Smooth muscle cell (in vitro differentiated cells): ENCODE measurements at regions not wholly inside any gene's neighbourhood (a gene's known extent, or its start where the extent isn't known, plus 50 kb on each side); places are given as distances from the start of the nearest gene placed in this dataset.

Experiments used
- DNase-seq: peaks from one replicate; lab custom pipeline; 2025; ENCODE audit not compliant: unreplicated experiment; lab: John Stamatoyannopoulos, UW
- H2AFZ ChIP-seq: fragments of 200-600 bp; sonication (generic); 2 replicates; pipeline ENCODE4 v1.6.0; 2016; ENCODE audit warnings: antibody characterized with exemption, low read depth, mild to moderate bottlenecking
- H3F3A ChIP-seq: fragments of 200-600 bp; sonication (generic); 2 replicates; pipeline ENCODE4 v1.6.0; 2017; ENCODE audit warnings: antibody characterized with exemption, low read depth
- H3K27ac ChIP-seq: fragments of 200-600 bp; sonication (generic); 2 replicates; pipeline ENCODE4 v1.5.1; 2016; ENCODE audit warnings: low read depth, mild to moderate bottlenecking
- H3K27me3 ChIP-seq: fragments of 200-600 bp; sonication (generic); 2 replicates; pipeline ENCODE4 v1.6.1; 2016; ENCODE audit warnings: low read depth, mild to moderate bottlenecking
- H3K36me3 ChIP-seq: fragments of 200-600 bp; sonication (generic); 2 replicates; pipeline ENCODE4 v1.5.1; 2016; ENCODE audit warnings: low read depth
- H3K4me1 ChIP-seq: fragments of 200-600 bp; sonication (generic); 2 replicates; pipeline ENCODE4 v1.5.1; 2016; ENCODE audit warnings: low read depth
- H3K4me2 ChIP-seq: fragments of 200-600 bp; sonication (generic); 2 replicates; pipeline ENCODE4 v1.6.0; 2016; ENCODE audit warnings: mild to moderate bottlenecking
- H3K4me3 ChIP-seq: fragments of 200-600 bp; sonication (generic); 2 replicates; pipeline ENCODE4 v1.5.1; 2016; ENCODE audit warnings: mild to moderate bottlenecking
- H3K79me2 ChIP-seq: fragments of 200-600 bp; sonication (generic); 2 replicates; pipeline ENCODE4 v1.6.0; 2016; ENCODE audit warnings: low read depth, mild to moderate bottlenecking
- H3K9ac ChIP-seq: fragments of 200-600 bp; sonication (generic); 2 replicates; pipeline ENCODE4 v1.6.0; 2016; ENCODE audit warnings: low read depth
- H3K9me3 ChIP-seq: fragments of 200-600 bp; sonication (generic); replicated peaks from 2 replicates; pipeline ENCODE4 v1.5.1; 2016; ENCODE audit warnings: low read depth
- H4K20me1 ChIP-seq: fragments of 200-600 bp; sonication (generic); 2 replicates; pipeline ENCODE4 v1.6.0; 2016; ENCODE audit warnings: low read depth
- WGBS: methylation state at CpG from one replicate; pipeline ENCODE4 v1.1.7; 2016; ENCODE audit warnings: low lambda C conversion rate; 5-methylcytosine and 5-hydroxymethylcytosine counted together
- TF ChIP-seq, protein P1 (sequence below): fragments of 200-600 bp; sonication (generic); IDR thresholded peaks from 2 replicates; pipeline ENCODE4 v1.5.1; 2017; ENCODE audit warnings: borderline replicate concordance, mild to moderate bottlenecking, antibody characterized with exemption; ENCODE audit not compliant: insufficient read depth, poor library complexity, severe bottlenecking

DNA sequence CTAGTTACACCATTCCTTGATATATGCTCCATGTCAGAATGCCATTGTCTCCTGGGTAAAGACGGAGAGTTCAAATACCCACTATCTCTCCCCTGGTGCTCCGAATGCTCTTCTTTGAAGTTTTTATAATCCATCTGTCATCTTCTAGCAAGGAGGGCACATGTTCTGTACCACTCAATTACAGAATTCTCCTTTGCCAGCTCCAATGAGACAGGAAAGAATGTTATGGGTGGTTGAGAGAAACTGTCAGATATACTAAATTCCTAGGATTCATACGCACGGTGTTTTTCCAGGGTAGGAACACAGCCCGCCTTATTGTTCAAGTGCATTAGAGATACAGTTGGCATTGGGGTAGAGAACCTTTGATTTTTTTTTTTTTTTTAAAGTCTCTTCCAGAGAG is 118.0 kb upstream of the ZNF536 start:
- H3K79me2 ChIP-seq = no peaks in the 10 kb centered on the region
- H3K4me2 ChIP-seq = peak overlapping the region; percentile 25
- H3K9me3 ChIP-seq = no peaks in the 10 kb centered on the region
- H3K27ac ChIP-seq = no peak overlapping the region
- no peaks in the 10 kb centered on the region for H3K36me3 ChIP-seq
- H3K4me1 ChIP-seq = peaks cover 24% of the 10 kb centered on the region
- peaks cover 28% of the 10 kb centered on the region for H3K27me3 ChIP-seq
- no peaks in the 10 kb centered on the region for H4K20me1 ChIP-seq
- H3K4me3 ChIP-seq = no peak overlapping the region
- no peak overlapping the region for H3K9ac ChIP-seq
- no peak overlapping the region for H2AFZ ChIP-seq
- DNase-seq = no peak
- H3F3A ChIP-seq = no peaks in the 10 kb centered on the region
- TF ChIP-seq, protein P1, sequence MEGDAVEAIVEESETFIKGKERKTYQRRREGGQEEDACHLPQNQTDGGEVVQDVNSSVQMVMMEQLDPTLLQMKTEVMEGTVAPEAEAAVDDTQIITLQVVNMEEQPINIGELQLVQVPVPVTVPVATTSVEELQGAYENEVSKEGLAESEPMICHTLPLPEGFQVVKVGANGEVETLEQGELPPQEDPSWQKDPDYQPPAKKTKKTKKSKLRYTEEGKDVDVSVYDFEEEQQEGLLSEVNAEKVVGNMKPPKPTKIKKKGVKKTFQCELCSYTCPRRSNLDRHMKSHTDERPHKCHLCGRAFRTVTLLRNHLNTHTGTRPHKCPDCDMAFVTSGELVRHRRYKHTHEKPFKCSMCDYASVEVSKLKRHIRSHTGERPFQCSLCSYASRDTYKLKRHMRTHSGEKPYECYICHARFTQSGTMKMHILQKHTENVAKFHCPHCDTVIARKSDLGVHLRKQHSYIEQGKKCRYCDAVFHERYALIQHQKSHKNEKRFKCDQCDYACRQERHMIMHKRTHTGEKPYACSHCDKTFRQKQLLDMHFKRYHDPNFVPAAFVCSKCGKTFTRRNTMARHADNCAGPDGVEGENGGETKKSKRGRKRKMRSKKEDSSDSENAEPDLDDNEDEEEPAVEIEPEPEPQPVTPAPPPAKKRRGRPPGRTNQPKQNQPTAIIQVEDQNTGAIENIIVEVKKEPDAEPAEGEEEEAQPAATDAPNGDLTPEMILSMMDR = no peak
- 69% methylated on average over 5 of the region's 5 CpGs for WGBS

DNA sequence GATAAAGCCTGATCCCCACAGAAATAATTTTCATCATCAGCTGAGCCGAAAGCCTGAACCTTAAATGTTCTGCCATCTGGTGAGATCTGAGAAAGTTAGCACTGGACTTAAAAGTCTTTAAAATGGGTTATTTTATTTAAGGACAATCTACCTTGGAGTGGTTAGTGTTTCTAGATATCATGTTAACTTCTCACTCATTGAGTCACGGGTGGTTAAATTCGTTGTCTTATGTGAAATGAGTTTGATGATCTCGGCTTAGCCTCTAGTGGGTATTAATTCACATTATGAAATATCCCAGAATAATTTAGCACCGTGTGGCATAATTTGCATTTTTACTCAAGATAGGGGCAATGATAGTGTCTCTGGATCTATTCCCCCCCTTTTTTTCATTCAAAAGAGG is 117.4 kb upstream of the ZNF536 start:
- WGBS = 90% methylated on average over 5 of the region's 5 CpGs
- Histone ChIP-seq H2AFZ (no peak overlapping the region), H3K9me3 (no peaks in the 10 kb centered on the region), H4K20me1 (no peaks in the 10 kb centered on the region), H3K4me2 (no peak overlapping the region), H3K9ac (no peak overlapping the region), H3K4me3 (no peak overlapping the region), H3K27ac (no peak overlapping the region), H3K36me3 (no peaks in the 10 kb centered on the region), H3K27me3 (peaks cover 28% of the 10 kb centered on the region), H3K79me2 (no peaks in the 10 kb centered on the region), H3K4me1 (peaks cover 24% of the 10 kb centered on the region), H3F3A (no peaks in the 10 kb centered on the region)
- DNase-seq = no peak
- TF ChIP-seq, protein P1 = no peak

DNA sequence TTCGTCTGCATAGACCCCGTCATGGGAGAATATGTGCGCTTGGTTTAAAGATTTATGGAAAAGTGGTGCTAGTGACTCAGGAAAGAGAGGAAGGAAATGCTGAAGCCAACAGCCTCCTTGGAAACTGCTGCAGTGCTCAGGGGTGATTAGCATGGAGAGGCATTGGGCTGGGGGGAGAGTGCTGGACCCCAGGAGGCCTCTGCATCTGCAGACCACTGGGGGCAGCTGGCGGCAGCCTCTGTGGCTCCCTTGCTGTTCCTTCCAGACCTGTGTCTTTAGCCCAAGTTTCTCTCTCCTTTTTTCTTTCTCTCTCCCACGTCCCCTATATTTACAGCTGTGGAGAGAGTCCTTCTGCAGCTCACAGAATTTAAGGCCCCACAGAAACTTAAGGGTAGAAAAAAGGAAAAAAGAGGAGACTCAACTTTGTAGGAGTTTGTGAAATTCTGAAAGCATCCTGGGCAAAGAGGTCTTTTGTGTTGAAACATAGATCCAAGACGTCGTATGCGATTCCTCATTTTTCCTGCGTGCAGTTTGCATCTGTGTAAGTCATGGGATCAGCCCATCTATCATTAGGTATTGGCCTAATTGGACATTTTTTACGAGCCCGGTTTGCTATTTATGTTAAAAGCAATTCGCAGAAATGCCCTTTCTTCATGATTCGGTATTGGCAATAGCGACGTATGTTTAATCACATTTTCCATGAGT is 116.2 kb upstream of the ZNF536 start:
- no peaks in the 10 kb centered on the region for H4K20me1 ChIP-seq
- WGBS = 68% methylated on average over 15 of the region's 15 CpGs

More for the DNA sequence above, 116.2 kb upstream of the ZNF536 start:
- H3K27ac ChIP-seq = no peak overlapping the region
- no peak overlapping the region for H3K4me2 ChIP-seq
- TF ChIP-seq, protein P1 = no peak
- H3K4me3 ChIP-seq = no peak overlapping the region
- peaks cover 24% of the 10 kb centered on the region for H3K27me3 ChIP-seq
- H3K9me3 ChIP-seq = no peaks in the 10 kb centered on the region
- no peaks in the 10 kb centered on the region for H3K36me3 ChIP-seq
- H3K79me2 ChIP-seq = no peaks in the 10 kb centered on the region
- H3K4me1 ChIP-seq = peaks cover 24% of the 10 kb centered on the region
- DNase-seq = no peak
- H3K9ac ChIP-seq = no peak overlapping the region
- H2AFZ ChIP-seq = no peak overlapping the region
- no peaks in the 10 kb centered on the region for H3F3A ChIP-seq
